Osteocyte (in vitro differentiated cells): ENCODE measurements at regions not wholly inside any gene's neighbourhood (a gene's known extent, or its start where the extent isn't known, plus 50 kb on each side); places are given as distances from the start of the nearest gene placed in this dataset.

Source experiments
- DNase-seq: peaks from one replicate; pipeline ENCODE4 v3.0.0; 2021; ENCODE audit warnings: mixed read lengths; ENCODE audit not compliant: unreplicated experiment; ENCODE audit errors: extremely low spot score
- H3K27ac Mint-ChIP-seq: one replicate; pipeline ENCODE4 v1.8.0; 2021; ENCODE audit warnings: mild to moderate bottlenecking, mixed read lengths; ENCODE audit not compliant: unreplicated experiment
- H3K27me3 Mint-ChIP-seq: one replicate; pipeline ENCODE4 v1.8.0; 2021; ENCODE audit warnings: mixed read lengths; ENCODE audit not compliant: unreplicated experiment
- H3K36me3 Mint-ChIP-seq: one replicate; pipeline ENCODE4 v1.8.0; 2021; ENCODE audit warnings: mixed read lengths; ENCODE audit not compliant: unreplicated experiment
- H3K4me1 Mint-ChIP-seq: one replicate; pipeline ENCODE4 v1.8.0; 2021; ENCODE audit warnings: mixed read lengths; ENCODE audit not compliant: unreplicated experiment
- H3K4me3 Mint-ChIP-seq: one replicate; pipeline ENCODE4 v1.8.0; 2021; ENCODE audit warnings: mild to moderate bottlenecking, moderate library complexity, mixed read lengths; ENCODE audit not compliant: unreplicated experiment
- H3K9me3 Mint-ChIP-seq: one replicate; pipeline ENCODE4 v1.8.0; 2021; ENCODE audit warnings: mixed read lengths; ENCODE audit not compliant: unreplicated experiment
- CTCF ChIP-seq: fragments of 200-600 bp; sonication (generic); IDR thresholded peaks from 2 replicates; pipeline ENCODE4 v1.5.0; 2021; ENCODE audit warnings: antibody characterized with exemption, mild to moderate bottlenecking, moderate library complexity

GRCh38 chr16:17561056-17561455, 90.3 kb upstream of the XYLT1 start:
- Mint-ChIP-seq H3K27me3 (no peaks in the 10 kb centered on the region), H3K4me1 (no peaks in the 10 kb centered on the region), H3K9me3 (peaks cover 4% of the 10 kb centered on the region), H3K4me3 (no peak overlapping the region), H3K36me3 (no peaks in the 10 kb centered on the region), H3K27ac (no peak overlapping the region)
- no peak for DNase-seq
- no peak for TF ChIP-seq CTCF

GRCh38 chr16:17560548-17560947, 89.8 kb upstream of the XYLT1 start:
- Mint-ChIP-seq H3K4me1 (no peaks in the 10 kb centered on the region), H3K4me3 (no peak overlapping the region), H3K27ac (no peak overlapping the region), H3K27me3 (no peaks in the 10 kb centered on the region), H3K36me3 (no peaks in the 10 kb centered on the region), H3K9me3 (peaks cover 3% of the 10 kb centered on the region)
- no peak for TF ChIP-seq CTCF
- DNase-seq, result no peak

GRCh38 chr16:17559394-17559793, 88.6 kb upstream of the XYLT1 start:
- H3K36me3 Mint-ChIP-seq, result no peaks in the 10 kb centered on the region
- H3K4me1 Mint-ChIP-seq, result no peaks in the 10 kb centered on the region
- H3K27ac Mint-ChIP-seq, result no peak overlapping the region
- peaks cover 3% of the 10 kb centered on the region for H3K9me3 Mint-ChIP-seq
- TF ChIP-seq CTCF, result no peak
- no peaks in the 10 kb centered on the region for H3K27me3 Mint-ChIP-seq
- no peak overlapping the region for H3K4me3 Mint-ChIP-seq
- no peak for DNase-seq

- DNase-seq, result no peak
- no peak for TF ChIP-seq CTCF
- no peak overlapping the region for H3K27ac Mint-ChIP-seq
- no peaks in the 10 kb centered on the region for H3K27me3 Mint-ChIP-seq
- no peak overlapping the region for H3K4me3 Mint-ChIP-seq
- H3K4me1 Mint-ChIP-seq, result no peaks in the 10 kb centered on the region
- peaks cover 3% of the 10 kb centered on the region for H3K9me3 Mint-ChIP-seq
- H3K36me3 Mint-ChIP-seq, result no peaks in the 10 kb centered on the region
Measured at GRCh38 chr16:17557949-17558348, 87.2 kb upstream of the XYLT1 start.

GRCh38 chr16:17557480-17557879, 86.7 kb upstream of the XYLT1 start:
- DNase-seq, result no peak
- Mint-ChIP-seq H3K4me1 (no peaks in the 10 kb centered on the region), H3K27ac (no peak overlapping the region), H3K27me3 (no peaks in the 10 kb centered on the region), H3K9me3 (peaks cover 3% of the 10 kb centered on the region), H3K4me3 (no peak overlapping the region), H3K36me3 (no peaks in the 10 kb centered on the region)
- no peak for TF ChIP-seq CTCF
